CD1c-positive myeloid dendritic cell (primary cell): ENCODE measurements at regions not wholly inside any gene's neighbourhood (a gene's known extent, or its start where the extent isn't known, plus 50 kb on each side); places are given as distances from the start of the nearest gene placed in this dataset.

ENCODE experiments used
- DNase-seq: peaks from one replicate; pipeline ENCODE4 v3.0.0-alpha.2; 2016; ENCODE audit errors: extremely low spot score

DNA sequence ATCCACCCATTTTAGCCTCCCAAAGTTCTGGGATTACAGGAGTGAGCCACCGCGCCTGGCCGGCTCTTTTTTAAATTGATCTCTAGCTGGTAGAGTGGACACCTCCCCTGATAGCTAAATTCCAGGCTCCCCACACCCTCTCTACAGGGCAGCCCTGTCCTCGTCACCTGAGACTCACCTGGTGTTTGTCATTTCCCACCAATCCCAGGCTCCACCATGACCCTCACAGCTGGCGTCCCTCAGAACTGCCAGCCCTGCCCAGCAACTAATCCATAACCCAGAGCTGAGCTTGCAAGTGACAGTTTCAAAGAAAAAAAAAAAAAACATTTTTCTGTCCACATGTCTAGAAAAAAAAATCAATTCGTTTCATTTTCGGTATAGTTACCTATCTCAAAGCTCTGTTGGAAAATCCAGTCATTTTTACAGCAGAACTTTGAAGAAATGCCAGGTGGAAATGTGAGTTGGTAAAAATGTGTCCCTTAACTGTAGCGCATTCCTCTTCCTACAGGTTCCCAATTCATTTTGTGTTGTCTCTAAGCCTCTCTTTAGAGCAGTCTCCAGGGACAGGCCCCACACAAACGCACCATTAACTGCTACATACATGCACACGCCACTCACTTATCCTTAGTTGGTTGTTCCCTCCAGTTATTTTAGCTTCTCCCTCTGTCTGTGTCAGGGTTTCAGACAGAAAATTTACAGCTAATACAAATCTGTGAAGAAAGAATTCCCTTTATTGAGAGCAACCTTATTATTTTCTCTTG lies 294.7 kb downstream of the FBXO15 start:
- no peak for DNase-seq

DNA sequence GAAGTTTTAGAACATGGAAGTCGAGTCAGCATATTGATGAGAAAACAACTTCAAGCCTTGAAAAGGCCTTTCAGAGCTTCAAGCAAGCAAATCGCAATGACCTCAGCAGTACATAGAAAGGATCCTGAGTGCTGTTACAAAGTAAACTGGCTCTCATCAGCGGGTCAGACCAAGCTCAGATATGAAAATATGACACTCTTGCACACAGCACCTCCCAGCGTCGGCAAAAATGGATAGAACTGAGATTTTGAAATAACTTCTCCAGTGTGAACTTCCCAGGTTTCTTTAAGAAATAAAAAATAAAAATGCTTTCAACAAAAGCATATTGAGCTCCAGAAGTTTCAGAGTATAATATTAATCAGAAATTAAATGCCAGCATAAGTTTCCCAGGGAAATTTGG lies 296.9 kb downstream of the FBXO15 start:
- DNase-seq: no peak

DNA sequence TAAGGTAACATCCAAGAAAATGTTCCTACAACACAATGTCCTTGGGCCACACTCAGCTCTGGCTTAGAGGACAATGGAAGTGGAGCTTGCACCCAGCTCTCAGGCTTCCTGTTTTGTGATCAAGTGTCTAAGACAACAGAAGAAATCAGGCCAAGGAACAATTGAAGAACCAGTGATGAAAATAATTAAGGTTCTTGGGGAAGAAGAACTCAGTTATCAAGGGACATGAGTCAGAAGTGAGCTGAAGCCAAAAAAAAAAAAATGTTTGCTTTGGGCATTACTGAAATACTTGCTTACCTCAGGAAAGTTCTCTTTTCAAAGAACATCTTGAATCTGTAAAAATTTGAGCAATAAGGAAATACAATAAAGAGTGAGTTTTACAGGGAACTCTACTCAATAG lies 299.0 kb downstream of the FBXO15 start:
- no peak for DNase-seq

DNA sequence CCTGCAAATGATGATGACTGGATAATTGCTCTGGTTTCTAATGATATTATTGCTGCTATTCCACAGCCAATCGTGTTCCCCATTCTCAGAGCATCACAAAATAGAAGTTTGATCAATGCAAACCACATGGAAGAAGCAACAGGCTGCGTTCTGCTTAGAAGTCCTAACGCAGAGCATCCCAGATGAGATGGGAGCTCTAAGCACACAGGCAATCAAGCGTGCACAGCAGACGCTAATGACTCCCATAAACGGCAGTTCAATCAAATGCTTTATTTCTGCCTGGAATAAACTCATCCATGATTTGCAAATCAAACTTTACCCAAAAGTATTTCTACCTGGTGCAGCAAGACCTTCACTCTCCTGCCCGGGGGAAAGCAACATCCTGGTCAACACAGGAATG lies 304.2 kb downstream of the FBXO15 start:
- DNase-seq: no peak

DNA sequence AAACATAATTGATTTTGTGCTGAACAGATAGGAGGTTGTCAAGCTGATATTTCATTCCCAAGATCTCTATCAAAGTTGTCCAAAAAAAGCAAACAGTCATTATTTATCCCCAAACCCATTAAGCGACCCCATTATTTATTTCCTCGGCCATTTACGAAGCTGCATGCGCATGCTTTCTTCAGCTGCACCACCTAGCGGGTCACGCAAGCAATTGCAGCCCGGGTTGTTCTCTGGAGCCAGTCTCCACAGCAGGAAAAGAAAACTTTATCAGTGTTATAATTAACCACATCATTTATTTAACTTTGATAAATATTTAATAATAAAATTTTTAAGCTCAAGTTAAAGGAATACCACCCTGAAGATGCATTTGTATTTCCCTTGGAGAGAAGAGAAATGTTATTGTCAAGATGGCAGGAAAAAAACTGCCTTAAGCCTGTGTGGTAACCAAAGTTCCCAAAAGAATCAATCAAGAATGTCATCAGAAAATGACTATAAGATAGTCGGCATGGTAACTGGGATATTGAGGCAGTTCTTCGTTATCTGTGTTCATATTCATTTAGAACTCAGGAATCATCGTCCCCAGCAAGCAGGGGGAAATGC lies 304.7 kb downstream of the FBXO15 start:
- peak; percentile 47 for DNase-seq

DNA sequence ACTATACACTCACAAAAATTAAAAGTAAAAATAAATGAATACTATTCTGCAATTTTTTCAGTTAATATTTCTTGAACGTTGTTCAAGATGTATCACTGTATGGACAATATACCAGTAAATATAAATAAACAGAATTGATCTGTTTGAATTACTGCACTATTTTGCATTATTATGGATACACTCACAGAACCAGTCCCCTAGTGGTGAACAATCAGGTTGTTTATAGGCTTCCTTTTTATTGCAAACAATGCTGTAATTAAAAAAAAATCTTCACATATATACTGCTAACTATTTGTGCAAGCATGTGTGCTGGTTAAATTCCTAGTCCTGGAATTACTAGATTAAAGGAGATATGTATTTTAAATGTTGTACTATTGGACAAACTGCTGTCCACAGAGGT lies 306.0 kb downstream of the FBXO15 start:
- DNase-seq: no peak

DNA sequence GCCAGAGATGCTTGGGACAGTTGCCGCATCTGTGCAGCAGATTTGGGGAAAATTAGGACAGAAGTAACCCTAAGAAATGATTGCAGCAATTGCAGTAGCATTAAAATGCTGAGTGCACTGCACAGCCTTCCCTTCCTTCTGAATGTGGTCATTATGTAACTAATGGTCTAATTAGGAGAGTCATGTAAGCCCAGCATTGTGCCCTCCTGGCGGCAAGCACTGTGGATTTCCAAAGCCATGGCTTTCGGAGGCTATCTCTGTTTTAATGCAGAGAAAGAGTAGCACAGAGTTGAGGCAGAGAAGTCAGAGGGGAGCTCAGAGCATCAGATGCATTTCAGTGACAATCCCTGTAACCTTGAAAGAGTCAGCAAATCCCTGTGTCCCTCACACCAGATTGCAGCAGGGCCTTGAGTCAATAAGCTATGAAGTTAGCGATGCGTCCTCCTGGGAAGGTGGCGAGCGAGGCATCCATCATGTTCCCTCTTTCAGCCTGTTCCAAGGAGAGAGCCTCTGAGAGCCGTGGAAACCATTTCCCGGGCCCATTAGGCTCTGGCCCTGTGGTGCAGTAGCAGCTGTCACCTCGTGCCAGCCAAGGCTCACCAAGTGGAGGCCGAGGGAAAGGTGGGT lies 307.2 kb downstream of the FBXO15 start:
- no peak for DNase-seq

DNA sequence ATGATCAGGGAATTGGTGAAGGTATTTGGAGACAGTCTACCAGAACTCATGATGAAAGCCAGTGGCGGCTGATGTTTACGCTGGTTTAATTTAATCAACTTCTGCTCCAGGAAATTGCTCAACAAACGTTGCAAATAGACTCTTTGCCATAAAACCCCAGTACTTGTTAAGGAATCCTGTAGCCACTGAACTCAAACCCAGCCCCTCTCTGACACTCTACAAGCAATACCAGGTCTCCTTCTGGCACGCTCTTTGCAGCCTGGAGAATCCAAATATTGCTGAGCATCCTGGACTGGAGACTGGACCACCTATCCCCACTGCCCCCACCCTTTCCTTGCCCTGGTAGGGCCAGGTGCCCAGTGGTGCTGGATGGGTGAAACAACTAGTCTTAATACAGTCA lies 308.2 kb downstream of the FBXO15 start:
- no peak for DNase-seq

DNA sequence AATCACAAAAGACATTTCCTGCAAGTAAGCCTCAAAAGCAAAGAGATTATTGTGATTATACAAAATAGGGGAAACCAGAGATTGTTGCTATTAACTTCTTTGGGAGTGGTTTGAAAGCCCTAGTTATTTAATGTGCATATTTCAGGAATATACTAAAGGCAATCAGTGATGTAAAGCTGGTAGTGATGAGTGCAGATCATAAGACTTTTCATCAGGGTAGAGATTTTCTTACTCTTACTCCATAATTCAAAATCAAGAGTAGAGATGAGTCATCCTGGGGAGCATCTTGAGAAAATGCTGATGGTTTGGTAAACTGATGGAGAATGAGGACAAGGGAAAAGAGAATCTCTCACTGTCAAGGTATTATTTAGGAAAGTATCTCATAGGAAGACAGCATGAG lies 309.5 kb downstream of the FBXO15 start:
- no peak for DNase-seq

DNA sequence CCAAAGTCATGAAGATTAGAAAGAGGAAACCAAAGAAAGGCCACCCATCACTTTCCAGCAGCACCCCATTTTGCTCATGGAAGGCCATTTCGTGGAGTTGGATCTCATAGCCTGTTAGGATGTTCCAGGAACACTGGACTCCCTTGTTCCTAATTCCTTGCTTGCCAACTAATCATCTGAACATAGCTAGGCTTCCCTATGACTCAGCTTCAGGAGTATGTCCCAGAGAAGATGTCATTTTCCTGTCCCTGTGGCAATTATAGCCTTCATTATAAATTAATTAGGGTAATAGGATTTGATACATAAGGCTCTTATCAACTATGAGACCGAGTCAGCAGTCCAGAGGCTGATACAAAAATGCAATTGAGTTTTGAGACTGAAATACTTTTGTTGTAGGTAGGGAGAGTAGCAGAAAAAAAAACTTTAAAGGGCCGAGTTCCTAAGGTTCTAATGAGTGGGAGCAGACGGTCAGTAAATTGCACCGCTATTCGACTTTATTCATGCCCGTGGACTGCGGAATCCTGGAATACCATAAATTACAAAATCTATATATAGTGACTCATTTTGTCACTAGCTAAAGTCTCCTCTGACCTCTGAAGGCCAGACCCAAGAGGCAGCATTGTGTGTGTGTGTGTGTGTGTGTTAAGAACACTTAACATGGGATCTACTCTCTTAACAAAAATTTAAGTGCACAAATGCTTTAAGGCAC lies 311.8 kb downstream of the FBXO15 start:
- no peak for DNase-seq

DNA sequence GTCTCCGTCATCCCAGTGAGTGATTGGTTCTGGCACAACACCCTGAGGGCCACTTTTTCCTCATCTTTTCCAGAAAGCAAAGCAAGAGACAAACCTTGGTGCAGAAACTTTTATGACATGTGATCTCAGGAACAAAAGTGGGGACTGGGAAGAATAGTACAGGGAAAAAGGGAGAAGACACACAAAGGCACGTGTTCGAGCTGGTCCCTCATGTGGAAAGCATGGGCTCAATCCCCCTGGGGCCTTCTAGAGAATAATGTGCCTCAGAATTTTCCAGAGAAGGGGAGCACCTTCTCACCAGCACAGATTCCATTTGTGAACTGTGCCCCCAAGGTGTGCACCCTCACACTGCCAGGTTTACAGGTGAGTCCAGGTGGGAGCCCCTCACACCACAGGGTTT lies 312.6 kb downstream of the FBXO15 start:
- no peak for DNase-seq

DNA sequence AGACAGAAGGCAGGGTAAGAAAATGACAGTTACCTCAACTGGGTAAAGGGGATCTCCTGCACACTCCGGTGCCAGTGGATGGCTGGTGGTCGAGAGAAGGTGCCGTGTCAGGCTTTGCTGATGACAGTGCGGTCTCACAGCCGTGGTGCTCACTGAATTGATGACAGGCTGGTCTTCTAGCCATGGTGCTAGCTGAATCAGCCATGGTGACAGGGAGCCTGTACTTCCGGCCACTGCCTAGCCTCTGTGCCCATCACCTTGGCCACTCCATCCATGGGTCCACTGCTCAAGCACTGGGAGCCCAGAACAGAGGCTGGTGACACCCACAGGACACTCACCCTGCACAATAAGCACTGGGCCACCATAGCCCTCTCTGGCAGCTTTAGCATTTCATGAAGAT lies 315.9 kb downstream of the FBXO15 start:
- DNase-seq: no peak

DNA sequence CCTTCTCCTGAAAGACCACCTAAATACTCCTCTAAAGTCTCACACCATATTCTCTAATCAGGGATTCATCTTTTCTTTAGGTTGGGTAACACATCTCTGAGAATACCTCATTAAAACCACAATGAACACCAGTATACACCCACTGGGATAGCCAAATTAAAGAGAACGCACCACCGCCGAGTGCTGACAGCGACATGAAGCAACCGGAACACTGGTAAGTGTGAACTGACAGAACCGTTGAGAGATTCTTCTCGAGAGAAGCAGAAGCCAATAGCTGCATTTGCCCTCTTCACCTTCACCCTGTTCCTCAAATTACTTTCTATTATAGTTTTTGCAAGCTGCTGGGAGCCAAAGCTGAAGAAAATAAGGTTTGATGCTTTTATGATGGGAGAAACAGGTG lies 318.5 kb downstream of the FBXO15 start:
- no peak for DNase-seq

DNA sequence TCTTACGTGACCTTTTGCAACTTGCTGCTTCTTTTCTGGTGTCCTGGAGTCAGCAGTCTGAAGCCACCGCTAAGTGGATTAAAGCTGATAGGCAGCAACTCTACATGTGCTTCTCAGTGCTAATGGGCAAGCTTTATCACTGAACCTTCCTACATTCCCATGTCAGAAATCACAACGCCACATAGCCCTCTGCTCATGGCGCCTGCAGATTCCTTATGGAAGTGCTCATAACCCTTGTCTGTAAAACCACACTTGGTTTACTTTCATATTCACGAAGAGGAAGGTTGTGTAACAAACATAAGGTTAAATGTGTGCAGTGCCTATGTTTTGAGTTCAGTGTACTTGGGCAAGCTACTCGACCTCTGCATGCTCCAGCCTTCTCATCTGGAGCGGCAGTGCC lies 319.8 kb downstream of the FBXO15 start:
- no peak for DNase-seq

DNA sequence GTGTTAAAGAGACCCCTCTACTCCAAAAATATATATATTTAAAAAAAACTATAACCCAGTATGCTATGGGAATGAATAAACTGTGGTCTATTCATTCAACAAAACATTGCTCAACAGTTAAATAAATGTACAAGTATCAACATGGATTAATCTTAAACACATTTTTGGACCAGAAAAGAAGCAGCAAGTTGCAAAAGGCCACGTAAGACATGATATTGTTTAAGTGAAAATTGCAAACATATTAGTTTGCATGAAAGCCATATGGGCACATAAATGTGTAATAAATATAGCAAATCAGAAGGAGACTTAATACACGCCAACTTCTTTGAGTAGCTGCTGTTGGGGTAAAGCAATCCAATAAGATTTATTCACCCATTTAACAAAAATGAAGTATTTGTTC lies 321.5 kb downstream of the FBXO15 start:
- no peak for DNase-seq

DNA sequence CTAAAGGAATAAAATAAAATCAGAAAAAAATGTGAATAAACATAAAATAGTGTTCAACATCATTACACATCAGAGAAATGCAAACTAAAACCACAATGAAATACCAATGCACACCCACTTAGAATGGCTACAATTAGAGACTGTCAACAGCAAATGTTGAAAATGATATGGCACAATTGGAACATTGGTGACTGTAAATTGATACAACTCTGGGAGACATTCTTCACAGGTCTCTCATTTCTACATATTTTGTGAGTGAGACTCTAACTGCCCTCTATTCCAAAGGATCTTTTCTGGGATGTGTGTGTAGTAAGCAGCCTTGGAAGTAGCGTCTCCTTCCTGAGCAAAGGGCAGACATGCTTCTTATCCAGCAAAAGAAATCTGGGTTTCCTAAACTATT lies 323.0 kb downstream of the FBXO15 start:
- no peak for DNase-seq

DNA sequence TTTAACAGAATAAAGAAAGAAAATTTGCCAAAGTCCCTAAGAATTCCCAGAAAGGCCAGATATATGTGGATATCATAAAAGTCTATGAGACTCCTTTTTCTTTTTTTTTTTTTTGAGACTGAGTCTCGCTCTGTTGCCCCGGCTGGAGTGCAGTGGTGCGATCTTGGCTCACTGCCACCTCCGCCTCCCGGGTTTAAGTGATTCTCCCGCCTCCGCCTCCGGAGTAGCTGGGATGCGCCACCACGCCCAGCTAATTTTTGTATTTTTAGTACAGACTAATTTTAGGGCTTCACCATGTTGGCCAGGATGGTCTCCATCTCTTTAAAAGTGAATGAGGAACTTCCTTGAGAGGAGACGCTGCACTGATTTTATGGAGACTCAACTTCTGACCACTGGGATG lies 335.2 kb downstream of the FBXO15 start:
- DNase-seq: no peak

DNA sequence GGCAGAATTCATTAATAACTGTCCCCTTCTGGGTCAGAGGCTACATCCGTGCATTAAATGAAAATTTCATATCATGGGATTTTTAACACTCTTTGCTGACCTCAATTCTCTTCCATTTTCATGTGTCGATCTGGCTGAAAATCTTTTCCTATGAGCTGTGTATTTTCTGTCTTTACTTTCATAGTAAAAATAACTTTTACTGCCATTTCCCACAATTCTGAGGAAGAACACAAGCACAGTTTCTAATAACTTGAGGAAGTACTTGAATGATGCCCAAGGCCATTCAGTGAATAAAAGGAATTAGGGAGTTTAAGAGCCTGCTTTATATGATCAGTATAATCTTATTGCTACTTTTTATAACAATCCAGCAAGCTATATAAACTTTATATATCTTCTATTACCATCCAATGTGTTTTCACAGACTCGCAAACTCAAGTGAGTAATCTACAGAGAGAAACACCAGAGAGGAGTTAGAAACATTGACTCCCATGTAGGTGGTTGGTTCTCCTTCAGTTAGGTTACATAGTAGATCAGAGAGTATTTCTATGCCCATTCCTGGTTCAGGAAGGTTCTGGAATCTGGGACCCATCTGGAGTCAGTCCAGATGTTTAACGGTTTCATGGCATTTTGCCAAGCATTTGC lies 340.0 kb downstream of the FBXO15 start:
- no peak for DNase-seq

DNA sequence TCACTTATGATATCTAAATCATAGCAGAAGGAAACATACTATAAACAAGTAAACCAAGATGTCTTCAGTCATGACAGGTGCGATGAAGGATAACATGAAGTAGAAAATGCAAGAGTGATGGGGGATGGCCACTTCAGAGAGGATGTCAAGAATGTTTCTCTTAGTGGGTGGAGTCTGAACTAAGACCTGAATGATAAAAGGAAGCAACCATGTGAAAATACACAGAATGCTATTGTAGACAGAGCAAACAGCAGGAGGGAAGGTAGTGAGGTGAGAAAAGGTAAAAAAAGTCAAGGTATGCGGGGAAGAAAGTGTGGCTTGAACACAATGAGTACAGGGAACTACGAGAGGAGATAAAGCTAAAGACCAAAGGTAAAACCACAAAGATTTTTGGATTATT lies 341.6 kb downstream of the FBXO15 start:
- DNase-seq: no peak

DNA sequence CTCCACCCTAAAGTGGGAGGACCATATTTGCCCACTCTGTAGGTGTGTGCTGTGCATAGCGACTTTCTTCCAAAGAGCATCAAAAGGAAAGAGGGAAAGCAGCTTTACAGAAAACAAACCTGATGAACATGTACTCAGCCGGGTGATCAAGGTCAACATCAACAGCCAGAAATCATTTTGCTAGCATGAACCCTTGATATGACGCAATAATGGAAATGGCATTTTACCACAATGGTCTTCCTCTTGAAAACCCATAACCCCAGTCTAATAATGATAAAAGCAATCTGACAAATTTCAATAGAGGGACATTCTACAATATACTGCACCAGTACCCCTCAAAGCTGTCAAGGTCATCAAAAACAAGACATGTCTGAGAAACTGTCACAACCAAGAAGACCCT lies 350.2 kb downstream of the FBXO15 start:
- DNase-seq: no peak

DNA sequence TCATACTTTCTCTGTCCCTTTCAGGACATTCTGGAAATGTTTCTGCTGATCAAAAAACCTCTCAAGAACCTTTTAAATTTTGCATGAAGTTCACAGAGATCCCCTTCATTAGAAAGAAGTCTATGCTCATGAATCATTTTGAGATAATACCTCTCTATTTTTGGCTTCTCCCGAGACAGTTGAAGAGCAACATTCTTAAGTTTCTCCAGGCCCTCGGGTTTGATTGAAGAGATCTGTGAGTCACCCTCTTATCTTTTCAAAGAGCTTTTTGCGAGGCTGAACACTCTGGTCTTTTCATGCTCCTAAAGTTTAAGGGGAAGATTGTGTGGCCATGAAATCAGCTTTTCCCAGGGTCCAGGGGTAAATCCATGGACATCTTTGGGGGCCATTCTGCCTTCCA lies 354.2 kb downstream of the FBXO15 start:
- no peak for DNase-seq

DNA sequence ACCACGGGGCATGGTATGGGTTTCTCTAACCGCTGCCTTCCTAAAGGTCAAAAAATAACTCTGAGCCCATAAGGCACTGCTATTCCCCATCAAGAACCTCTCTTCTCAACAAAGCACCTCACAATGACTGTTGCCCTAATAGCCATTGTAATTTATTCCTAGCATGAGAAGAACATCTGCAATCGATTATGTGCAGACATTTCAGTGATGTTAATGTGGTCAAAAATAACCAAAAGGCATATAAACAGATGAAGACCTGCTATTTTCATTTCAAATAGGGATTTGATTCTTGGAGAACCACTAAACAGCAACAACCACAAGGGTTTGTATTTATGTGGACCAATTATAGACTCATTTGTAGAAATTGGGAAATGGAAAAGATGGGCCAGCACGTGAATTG lies 356.6 kb downstream of the FBXO15 start:
- no peak for DNase-seq
